ENCODE measurements at regions not wholly inside any gene's neighbourhood (a gene's known extent, or its start where the extent isn't known, plus 50 kb on each side); places are given as distances from the start of the nearest gene placed in this dataset.
"Not testable (repeated sequence)": the region's sequence is repeated elsewhere in the genome, so short reads cannot be mapped to it uniquely, and the experiment has no call there.

DNA sequence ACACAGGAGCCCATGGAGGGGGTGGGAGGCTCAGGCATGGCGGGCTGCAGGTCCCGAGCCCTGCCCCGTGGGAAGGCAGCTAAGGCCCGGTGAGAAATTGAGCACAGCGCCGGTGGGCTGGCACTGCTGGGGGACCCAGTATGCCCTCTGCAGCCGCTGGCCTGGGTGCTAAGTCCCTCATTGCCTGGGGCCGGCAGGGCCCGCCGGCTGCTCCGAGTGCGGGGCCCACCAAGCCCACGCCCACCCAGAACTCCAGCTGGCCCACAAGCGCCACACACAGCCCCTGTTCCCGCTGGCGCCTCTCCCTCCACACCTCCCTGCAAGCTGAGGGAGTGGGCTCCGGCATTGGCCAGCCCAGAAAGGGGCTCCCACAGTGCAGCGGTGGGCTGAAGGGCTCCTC lies 625.2 kb upstream of the CITED2 start:
- DNase-seq, result not testable (repeated sequence)

DNA sequence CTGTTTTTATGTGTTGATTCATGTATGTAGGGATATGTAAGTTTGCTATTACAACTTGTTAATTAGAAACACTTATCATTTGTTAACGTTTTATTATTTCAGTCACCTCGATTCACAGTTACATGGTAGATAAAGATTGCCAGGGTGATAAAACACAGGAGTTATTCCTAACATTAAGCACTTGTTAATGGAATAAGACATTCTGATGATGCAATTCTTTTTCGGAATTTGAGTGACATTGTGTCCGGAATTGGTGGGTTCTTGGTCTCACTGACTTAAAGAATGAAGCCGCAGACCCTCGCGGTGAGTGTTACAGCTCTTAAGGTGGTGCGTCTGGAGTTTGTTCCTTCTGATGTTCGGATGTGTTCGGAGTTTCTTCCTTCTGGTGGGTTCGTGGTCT lies 624.0 kb upstream of the CITED2 start:
- DNase-seq, result not testable (repeated sequence)

DNA sequence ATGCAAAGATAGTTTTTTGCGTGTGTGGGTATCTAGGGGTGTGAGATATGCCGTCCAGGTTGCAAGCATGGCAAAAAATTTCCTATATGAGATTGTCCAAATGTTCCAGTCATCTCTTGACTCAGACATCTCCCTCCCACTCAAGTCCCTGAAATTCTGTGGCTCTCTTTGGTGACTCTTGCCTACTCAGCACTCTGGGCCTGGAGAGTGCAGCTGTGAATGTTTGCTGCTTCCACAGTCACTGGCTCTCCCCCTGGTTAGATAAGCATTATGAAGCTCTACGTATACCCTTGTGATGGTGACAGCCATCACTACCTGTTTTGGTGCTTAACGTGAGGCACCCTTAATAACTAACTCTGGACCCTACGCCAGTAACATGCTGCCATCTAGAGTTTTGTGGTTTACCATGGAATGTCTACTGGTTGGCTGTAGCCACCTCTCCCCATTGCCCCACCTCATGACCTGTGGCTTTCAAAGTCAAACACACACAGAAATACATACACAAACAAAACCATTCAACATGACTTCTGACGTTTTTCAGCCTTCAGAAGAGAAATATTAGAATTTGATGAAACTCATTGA lies 621.9 kb upstream of the CITED2 start:
- peak; percentile 29 to 73 (median 43) for DNase-seq

DNA sequence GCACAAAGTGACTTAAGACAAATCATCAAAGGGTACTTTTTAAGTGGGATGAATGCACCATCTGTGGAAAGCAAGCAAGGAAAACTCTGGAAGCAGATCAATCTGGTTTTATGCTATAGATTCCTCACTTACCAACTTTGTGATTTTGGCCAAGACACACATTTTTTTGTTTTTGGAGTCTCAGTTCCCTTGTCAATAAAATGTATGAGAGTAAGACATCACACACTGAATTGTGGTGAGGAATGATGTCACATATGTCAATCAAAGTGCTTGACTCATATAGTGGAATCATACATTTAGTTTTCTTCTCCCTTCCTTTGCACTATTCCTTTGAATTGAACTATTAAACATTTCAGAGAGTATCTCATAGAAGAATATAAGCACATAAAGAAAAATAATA lies 620.5 kb upstream of the CITED2 start:
- no peak for DNase-seq

DNA sequence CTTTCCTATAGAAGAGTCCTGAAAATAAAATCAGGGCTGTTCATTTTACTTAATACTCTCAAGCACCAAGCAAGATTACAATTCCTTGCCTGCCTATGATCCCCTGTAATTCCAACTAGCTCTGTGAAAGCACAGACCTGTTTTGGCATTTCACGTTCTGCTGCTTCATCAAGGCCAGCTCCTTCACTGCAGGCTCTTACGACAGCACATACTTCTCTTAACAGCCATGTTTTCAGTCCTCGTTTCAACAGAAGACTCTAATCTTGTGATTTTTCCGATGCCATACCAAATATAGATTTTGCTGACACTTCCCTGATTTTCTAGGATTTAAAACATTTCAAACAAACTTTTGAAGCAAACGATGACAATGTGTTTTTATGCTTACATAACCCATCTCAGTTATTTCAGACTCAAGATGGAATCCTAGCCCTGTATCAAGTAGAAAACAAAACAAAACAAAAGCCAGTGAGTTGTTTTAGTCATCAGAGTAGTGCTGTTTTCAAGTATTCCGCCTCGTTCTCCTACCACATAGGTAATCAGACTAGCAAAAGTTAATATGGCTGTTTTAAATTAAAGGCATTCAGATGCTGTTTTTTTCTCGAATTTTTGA lies 616.5 kb upstream of the CITED2 start:
- DNase-seq, result no peak

DNA sequence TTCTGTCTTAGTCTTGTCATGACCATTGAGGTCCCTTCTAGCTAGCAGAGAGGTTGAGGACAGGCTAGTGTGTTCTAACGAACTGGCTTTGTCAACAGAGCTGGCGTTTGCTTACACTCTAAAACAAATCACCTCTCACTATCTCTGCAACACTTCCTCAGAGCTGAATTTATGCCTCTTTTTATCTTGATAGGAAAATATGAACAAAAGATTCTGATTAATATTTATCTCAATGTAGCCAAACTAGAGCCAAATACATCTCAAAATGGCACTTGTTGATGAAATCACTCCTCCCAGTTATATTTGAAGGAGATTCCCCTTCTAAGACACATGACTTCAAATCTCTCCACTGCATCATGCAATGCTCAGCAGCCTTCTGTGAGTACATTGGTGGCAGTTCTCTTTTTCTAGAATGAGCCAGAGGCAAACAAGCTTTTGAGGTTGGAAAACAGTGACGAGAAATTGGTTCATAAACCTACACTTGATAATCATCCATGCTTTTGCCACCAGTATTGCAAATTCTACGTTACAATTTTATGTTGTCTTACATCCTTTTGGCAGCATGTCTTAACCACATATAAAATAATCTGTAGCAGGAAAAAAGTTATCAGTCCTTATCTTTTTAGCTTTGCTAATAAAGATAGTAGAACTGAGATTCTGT lies 615.7 kb upstream of the CITED2 start:
- DNase-seq, result no peak

DNA sequence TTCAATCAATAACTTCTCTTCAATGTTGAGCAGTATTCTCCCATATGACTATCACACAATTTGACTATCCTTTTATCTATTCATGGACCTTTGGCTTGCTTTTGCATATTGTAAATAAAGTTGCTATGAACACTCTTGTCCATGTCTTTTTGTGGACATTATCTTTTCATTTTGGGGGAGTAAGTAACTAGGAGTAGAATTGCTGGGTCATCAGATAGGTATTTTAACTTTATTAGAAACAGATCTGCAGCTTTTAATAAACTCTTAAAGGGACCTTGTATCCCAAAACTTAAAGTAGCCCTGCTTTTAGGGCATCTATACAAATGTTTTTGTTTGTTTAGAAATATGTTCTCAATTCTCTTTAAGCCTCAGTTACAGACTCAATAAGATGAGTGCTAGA lies 614.2 kb upstream of the CITED2 start:
- no peak for DNase-seq

DNA sequence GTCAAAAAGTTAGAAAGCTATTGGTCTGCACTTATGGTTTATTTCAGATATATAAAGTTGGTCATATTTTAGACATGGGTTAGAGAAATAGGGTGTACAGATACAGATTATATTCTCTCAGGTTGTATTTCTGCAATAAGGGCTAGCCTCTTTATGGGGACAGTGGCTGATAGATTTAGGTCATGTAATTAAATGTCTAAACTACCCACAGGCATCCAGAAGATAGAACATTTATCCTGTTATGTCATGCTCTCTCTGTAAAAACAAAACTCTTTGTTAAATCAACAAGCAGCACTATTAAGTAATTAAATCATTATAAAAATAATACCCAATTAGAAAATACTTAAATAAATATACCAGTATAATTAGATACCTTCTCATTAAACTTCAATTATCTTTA lies 612.6 kb upstream of the CITED2 start:
- DNase-seq, result no peak

DNA sequence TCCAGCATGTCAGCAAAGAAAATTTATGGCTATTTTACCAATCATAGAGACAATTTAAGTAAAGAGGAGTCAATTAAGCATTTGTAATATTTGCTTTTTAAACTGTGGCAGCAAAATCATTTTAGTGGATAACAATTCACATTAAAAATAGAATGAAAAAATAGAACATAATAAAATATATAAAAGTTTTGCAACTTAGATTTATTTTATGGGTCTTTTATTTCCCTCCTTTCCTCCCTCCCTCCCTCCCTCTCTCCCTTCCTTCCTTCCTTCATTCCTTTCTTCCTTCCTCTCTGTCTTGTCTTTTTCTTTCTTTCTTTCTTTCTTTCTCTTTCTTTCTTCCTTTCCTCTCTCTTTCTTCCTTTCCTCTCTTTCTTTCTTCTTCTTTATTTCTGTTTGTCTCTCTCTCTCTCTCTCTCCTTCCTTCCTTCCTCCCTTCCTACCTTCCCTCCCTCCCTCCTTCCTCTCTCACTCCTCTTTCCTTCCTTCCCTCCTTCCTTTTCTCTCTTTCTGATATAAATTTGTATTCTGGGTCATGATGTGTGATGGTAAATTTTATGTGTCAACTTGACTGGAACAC lies 610.9 kb upstream of the CITED2 start:
- no peak for DNase-seq

DNA sequence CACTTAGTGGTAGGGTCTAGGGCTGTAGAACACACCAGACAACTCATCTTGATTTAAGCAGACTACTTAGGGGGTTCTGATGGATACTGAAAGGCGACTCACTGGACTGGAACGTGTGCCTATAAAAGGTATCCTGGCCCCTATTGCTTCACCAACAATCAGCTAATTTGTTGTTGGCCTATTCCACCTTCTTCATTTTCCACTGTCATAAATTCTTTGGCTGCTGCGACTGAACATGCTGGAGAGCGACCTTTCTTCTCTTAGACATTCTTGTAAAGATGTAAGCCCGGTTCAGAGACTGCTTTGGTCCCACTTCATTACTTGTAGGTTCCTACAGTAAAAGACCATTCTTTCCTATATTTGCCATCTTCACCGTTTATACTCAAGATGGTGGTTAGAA lies 609.9 kb upstream of the CITED2 start:
- DNase-seq, result no peak

DNA sequence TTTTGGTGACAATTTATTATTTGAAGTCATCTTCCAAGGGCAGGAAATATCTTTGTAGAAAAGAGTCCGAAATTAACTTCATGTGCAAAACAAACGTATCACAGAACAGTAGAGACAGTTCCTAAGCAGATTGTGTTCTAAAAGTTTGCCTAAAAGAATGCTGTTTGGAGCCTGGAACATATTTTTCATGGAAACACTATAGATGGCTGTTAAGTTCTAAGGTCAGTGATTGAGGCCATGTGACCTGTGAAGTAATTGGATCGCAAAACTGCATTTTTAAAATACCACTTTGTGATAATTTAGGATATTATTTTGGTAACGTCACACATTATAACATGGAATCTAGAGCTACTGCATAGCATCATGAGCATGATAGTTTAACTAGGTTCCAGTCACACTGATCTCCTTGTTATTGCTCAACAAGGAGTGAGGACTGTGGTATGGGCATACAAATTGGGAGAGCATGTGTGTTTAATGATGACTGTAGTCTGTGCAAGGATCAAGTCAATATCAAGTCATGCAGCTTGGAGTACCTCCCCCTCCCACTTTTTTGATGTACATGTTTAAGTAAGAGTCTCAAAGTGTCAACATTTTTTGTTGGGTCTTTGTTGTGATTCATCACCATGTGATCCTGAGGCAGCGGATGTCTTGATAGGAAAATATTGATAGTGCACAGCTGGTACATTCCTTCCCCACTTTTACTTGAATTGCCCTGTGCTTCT lies 609.3 kb upstream of the CITED2 start:
- DNase-seq, result no peak

DNA sequence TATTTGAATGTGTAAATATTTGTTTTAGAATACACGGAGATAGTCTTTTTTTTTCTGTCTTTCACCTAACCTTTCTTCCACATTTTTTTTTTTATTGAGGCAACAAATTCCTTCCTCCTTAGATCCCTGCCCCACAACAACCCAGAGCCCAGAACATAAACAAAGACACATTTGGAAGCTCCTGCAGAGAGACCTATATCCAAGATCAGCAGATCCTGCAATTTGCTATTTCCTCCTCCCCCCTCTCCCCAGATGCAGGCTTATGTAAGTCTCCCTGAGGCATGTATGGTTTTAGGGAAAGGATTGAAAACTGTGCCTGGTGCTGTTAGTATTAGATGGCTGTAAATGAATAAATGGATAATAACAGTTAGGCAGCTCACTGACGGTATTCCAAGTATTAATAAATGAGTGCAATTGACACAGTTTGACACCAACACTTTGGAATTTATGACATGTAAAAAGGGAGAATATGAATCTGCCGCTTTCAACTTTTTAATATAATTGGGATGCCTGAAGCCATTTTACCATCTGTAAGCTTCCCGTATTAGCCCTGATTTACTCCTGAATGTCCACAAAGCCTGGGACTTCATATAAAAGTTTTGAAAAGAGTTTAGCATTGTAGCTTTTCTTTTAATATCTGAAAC lies 608.3 kb upstream of the CITED2 start:
- DNase-seq, result peak in 2 of 3 experiments; percentile 9 to 62

DNA sequence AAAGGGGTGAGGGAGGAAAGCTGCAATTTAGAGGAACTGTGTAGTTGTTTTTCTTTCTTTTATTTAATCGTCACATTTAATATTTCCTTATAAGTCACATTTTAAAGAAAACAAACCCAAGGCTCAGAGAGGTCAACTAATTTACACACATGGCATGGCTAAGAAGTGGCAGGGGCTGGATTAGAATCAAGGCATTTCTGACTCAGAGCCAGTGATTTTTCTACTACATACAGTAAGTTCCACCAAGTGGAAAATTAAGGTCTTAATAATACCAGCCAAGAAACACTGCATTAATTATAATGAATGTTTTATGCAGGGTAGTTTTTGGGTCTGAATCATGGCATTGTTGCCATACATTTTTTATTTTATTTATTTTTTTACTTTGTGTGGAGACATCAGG lies 607.7 kb upstream of the CITED2 start:
- no peak for DNase-seq

DNA sequence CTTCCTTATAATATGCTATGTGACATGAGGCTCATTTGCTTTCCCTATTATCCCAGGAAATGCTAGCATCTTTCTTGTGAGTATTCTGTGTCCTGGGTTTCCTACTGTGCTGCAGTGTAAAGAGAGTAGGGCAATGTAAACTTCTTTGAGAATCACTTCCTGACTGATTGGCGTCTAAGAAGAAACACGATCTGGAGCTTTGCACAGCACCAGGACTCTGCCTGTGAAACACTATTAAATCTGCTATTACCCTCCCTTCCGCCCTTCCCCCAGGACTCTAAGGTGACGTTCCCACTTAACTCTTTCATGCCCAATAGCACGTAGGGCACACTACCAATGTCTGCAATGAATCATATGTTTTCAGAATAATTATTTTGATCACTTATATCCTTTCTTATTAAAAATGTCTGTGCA lies 607.3 kb upstream of the CITED2 start:
- DNase-seq, result peak; percentile 38 to 84 (median 57)

DNA sequence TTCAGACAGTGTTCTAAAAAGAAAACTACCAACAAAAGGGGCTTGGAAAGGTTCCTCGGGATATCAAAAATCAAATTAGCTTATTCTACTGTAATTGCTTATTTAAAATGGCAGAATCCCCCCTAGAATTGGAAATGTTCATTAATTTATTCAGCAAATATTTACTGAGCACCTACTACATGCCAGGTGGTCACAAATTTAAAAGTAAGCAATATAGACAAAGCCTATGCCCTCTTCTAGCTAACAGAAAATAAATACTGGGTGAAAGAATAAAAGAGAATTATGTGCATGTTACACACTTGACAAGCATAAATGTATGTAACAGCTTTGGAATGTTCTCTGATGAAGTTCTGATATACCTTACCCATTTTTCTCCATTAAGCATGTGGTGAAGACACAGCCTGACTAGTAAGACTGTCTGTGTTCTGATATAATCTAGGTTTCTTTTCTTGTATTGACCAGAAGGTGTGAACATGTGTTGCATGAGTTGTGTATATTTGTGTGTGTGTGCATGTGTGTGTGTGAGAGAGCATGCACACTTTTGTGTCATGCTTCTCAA lies 606.7 kb upstream of the CITED2 start:
- peak in 1 of 3 experiments; percentile 50 for DNase-seq

DNA sequence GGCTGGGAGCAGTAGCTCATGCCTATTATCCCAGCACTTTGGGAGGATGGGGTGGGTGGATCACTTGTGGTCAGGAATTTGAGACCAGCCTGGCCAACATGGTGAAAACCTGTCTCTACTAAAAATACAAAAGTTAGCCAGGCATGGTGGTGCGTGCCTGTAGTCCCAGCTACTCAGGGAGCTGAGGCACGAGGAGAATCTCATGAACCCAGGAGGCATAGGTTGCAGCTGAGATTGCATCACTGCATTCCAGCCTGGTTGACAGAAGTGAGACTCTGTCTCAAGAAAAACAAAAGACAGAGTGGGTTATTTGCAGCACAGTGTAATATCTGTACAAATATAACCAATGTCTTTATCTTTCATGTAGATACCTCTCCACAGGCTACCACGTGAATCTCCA lies 606.2 kb upstream of the CITED2 start:
- not testable (repeated sequence) for DNase-seq

DNA sequence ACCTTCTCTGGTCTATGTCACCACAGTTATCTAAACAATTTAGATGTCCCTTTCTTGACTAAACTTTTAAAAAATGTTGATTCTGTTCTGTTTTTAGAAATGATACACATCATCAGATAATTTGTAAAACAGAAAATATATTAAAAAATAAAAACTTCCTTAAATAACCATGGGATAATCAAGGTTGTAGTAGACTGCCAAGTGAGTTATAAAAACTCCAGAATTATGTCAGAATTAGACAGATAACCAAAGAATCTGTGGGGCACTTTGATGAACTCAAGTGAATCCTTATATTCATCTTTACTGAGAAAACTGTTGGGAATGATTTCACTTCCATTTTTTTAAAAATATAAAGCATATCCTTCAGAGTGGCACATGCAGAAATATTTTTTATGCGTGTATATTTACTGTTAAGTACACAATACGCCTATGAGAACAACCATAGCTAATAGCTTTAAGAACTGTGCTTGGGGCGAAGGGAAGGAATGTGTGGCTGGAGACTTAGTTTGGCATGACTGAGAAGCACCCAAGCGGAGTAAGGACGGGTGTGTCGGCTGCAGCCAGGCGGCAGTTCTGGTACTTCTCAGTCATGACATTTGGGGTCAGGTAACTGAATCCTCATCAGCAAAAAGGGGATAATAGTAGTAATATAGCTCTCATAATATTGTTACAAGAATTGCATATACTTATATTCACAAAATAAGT lies 604.7 kb upstream of the CITED2 start:
- no peak for DNase-seq

DNA sequence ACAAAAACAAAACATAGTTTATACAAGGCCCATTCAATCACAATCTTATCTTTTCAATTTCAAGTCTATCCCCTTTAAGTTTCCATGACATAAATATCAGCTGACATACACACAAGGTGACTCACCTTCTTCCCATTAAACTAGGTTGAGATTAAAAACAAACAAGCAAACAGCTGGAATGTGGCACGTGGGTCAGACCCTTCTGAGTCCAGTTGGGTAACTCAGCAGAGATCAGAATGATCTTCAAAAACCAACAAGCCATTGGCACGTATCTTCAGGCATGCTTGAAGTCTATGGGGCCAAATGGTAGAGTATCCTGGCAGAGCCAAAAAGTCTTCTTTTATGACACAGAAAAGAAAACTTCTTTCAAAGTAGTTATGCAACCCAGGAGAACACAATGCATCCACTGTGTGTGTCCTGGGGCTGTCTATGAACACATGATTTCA lies 603.5 kb upstream of the CITED2 start:
- DNase-seq, result no peak

DNA sequence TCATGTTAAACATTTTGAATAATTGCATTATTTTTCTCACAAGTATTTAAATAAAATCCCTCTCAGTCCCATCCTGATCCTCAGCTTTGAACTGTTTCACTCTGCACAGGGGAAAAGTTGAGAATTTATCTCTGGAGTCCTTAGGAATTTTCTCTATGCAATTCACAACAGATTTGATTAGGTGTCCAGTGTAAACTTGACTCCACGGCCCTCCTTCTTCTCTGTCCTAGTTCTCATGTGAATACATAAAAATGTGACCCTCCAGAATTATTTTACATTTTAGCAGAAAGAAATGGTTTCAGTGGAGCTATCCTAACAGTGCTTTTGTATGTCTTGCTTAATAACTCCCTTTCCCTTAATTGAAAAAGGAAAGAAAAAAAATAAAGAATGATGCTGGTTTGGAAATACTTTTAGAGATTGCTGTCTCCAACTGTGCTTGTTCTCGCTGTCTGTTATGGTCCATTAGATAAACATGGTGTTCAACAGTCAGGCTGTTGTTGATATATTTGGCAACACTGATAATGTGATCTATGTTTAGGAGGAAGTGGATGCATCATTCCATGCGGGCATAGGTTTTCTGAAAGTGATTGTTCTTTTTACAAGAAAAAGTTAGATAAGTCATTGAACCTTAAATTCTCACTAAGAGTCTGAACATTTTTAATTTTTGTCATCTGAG lies 599.4 kb upstream of the CITED2 start:
- no peak for DNase-seq

DNA sequence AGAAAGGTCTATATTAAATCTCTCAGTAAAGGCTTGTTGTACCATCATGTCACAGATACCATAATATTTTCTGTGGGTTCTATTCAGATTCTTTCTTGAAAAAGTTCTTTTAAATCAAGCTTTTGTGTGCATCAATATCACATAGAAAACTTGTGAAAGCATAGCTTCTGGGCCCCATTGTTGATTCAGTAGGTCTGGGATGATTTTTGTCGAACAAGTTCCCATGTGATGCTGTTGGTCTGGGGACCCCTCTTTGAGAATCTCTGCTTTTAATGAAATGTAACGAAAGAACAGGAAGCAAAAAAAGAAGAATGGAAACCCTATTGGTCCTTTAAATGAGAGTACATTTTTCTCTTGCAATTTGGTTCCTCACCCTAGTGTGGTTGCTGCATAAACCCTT lies 597.7 kb upstream of the CITED2 start:
- DNase-seq, result no peak

DNA sequence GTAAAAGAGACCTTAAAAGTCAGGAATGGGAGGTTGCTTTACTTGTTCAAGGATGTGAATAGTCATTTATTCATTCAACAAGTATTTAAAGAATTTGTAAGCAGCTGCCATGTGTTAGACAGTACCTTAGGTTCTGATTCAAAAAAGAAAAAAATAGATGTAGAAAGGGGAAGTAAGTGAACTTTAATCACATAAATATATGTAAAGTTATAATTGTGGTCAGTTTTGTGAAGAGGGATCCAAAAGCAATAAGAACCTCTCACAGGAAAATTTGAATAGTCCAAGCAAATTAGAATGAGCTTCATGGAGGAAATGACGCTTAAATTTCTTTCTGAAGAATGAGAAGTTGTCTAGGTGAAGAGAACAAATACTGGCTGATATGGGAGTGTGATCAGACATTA lies 596.1 kb upstream of the CITED2 start:
- DNase-seq, result no peak
